ENCODE measurements at regions not wholly inside any gene's neighbourhood (a gene's known extent, or its start where the extent isn't known, plus 50 kb on each side); places are given as distances from the start of the nearest gene placed in this dataset.
"Not testable (repeated sequence)": the region's sequence is repeated elsewhere in the genome, so short reads cannot be mapped to it uniquely, and the experiment has no call there.

DNA sequence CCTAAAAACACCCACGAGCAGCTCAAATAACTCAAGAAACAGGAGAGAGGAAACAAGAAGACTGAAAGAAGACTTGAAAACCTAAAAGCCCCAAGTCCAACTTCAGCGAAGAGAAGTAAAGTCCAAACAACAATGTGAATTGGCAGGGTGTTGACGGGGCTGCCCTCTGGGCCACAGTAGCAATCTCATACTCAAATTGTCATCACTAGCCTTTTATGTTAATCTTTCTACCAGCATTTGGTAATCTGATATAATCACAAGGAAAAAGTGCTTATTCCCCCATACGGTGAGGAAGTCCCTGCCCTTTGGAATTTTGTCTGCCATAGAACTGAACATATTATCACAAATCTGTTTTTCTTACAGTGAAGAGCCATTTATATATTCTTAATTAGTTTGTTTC is 51.5 kb upstream of the IFNE start:
- intact Hi-C loops (cut with micrococcal nuclease) = no loop called here

DNA sequence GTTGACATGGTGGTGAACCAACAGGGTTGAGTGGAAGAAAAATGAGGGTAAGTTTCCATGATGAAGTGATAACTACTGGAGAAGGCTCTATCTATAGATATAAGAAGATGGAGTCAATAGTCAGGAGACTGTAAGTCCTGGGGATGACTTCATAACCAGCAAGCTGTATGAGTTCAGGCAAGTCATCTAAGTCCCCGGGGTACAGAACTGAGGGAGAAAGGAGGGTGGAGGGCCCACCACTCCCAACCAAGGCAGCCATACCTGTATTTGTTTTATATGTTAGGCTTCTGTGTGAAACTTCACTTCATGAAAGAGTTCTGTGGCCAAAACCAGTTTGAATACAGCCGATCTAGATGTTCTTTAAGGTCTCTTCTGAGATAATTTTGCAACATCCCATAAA is 53.3 kb upstream of the IFNE start:
- intact Hi-C loops (cut with micrococcal nuclease) = no loop called here

DNA sequence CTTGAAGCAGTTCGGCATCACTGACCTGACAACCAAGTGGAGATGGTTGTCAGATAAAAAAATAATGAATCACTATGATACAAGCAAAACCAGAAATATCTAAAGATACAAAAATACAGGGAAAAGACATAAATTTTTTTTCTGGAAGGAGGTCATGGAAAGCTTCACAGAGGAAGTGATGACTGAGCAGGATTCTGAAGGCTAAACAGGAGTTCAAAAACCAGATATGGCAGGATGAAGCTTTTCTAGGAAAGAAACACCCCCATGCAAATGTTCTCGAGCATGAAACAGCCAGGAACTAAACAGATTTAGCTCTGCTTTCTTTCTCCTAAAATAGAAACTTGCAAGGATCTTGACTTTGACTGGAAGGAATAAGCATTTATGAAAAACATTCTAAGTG is 60.7 kb upstream of the IFNE start:
- intact Hi-C loops (cut with micrococcal nuclease) = no loop called here

DNA sequence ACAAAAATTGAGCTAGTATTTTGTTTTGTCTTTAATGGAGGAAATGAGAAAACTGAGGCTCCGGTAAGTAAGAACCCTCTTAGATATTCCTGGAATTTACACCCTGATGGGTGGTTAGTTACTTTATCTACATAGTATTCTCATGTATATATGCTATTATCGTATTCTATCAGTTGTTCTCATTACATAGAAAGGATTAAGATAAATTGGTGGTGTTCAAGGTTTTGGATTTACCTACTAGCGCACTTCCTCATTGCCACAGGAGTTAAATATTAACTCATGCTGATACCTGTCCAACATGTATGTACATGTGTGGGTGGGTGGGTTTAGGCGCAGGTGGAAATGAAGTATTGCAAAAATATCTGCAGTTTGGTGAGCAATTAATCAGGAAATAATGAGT is 61.1 kb upstream of the IFNE start:
- intact Hi-C loops (cut with micrococcal nuclease) = no loop called here

DNA sequence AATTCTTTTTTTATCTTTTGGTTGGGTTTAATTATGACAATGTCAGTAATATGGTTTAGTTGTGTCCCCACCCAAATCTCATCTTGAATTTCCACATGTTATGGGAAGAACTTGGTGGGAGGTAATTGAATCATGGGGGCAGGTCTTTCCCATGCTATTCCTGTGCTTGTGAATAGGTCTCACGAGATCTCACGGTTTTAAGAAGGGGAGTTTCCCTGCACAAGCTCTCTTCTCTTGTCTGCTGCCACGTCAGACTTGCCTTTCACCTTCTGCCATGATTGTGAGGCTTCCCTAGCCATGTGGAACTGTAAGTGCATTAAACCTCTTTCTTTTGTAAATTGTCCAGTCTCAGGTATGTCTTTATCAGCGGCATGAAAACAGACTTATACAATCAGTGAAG is 61.7 kb upstream of the IFNE start:
- intact Hi-C loops (cut with micrococcal nuclease) = not testable (repeated sequence)

DNA sequence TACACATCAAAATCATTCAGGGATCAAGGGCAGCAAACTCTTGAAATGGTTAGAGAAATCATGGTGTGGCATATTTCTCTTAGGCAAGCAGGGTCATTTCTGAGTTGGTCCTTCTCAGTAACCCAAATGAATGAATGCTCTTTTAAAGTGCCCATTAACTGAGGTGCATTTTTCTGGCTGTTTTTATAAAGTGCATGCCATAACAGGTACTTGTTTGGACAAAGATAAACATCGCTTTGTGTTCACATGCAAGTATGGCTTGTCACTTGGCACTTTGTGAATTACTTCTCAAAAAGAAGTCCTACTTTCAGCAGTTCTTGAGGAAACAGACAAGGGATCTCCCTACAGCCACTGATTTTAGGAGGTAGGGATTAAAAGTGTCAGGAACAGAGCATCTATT is 64.8 kb upstream of the IFNE start:
- intact Hi-C loops (cut with micrococcal nuclease) = no loop called here

DNA sequence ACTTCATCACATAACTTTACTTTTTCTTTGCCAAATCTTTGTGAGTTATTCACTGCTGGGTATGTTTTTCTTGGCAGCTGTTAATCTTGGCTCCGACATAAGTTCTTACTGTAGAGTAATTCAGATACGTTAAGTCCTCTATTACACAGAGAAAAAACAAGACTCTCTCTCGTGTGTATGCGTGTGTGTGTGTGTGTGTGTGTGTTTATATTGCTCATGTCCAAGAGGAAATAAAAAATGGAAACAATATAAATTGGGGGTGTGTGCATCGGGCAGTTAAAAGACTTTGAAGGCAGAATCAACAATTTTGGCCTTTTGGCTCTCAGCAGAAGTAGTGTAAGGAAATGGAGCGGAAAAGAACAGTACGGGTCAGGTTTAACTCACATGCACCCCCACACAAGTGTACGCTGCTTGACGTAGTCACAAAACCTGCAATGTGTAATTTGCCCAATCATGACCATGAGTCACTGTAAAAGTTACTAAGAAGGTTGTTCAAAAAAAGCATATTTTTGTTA is 67.2 kb upstream of the IFNE start:
- intact Hi-C loops (cut with micrococcal nuclease) = no loop called here

DNA sequence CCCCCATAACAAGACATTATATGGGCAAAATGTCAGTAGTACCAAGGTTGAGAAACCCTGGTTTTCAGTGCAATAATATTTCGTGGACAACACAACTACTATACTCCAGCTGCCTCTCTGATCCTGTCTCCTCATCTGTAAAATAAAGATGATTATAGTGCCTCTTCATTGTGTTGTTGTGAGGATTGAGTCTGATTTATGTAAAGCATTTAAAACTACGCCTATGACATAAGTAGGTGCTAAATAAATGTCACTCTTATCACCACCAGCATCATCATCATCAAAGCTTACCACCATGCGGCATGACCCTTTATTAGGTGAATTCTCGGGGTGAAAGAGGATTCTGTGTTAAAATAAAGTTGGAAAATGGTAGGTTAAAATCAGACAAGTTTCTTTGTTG is 67.8 kb upstream of the IFNE start:
- intact Hi-C loops (cut with micrococcal nuclease) = no loop called here

DNA sequence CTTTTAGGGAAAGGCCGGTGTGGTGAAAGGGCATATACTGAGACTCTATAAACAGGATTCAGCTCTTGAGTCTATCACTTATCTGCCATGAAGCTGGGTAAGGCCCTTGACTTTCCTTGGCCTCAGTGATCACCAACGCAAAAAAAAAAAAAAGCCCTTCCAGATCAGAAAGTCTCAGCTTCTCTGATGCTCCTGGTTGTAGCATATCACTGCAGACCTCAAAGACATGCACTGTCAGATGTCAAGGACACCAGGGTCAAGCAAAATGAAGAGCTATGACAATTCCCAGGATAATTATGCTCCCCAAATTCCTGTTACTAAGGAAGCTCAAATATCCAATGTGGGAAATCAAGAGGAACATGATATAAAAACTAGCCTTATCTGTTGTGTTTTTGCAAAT is 68.3 kb upstream of the IFNE start:
- intact Hi-C loops (cut with micrococcal nuclease) = no loop called here

DNA sequence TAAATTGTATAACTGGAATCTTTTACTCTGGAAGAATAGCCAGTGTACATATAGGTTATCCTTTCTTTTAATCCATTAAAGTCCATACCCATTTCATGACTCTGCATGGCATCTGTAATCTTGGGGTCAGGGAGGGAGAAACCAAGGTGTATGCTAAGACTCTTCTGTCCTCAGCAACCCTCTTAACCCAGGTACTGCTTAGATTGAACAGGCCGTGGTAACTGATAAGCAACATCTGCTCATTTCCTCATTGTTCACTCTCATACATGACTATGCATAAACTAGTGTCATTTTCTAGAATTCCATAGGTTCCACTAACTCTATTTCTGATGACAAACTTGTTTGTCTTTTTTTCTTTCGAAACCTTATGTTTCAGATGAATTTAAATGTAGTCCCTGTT is 69.3 kb upstream of the IFNE start:
- intact Hi-C loops (cut with micrococcal nuclease) = no loop called here

DNA sequence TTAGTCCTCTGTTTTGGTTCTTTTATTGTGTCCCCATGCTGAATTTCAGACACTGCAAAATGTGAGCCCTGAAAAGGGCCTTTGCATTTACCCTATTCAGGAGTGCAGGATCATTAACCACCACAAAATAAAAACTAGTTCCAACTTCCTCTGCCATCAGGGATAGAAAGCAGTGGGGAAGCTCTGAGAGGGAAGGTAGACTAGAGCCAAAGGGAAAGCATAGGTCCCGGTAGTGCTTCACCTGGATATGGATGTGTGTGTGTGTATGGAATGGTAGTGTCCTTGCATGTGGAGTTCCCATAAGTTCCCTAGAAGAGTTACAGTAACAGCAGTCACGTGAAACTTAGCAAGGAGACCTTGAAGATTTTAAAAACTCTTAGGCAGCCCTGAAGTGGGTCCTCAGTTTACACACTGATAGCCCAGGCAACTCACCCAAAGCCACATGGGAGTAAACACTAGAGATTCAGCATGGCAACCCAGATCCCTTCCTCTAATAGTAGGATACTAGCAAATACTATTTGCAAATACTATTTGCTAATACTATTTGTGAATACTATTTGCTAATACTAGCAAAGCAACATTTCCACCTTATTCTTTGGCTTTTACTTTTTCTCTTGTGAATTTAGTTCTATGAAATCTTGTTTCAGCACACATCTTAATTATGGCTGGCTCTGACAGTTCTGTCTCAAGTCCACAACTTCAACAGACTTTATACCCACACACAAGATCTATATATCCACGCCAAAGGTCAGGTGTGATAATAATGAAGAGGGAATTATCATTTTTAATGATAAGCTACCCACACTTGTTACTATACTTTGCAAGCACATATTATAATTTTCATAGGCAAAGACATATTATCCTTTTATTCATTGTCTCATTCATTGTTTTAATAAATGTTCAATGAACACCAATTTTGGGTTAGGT is 70.4 kb upstream of the IFNE start:
- intact Hi-C loops (cut with micrococcal nuclease) = no loop called here

DNA sequence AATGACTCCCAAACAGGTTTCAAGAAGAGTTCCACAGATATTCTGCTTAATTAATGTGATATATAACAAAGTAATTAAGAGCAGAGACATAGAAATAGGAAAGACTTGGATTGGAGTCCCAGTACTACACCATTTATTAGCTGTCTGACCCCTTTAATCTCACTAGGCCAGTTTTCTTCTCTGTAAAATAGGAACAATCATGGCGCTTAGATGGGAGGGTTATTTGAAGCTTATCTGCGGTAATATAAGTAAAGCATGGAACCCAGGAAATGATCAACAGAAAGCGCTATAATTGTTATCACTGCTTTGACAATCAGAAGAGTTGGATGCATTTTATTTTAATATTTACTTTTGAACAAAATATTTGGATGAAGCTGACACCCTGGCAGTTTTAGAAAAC is 71.3 kb upstream of the IFNE start:
- intact Hi-C loops (cut with micrococcal nuclease) = no loop called here

DNA sequence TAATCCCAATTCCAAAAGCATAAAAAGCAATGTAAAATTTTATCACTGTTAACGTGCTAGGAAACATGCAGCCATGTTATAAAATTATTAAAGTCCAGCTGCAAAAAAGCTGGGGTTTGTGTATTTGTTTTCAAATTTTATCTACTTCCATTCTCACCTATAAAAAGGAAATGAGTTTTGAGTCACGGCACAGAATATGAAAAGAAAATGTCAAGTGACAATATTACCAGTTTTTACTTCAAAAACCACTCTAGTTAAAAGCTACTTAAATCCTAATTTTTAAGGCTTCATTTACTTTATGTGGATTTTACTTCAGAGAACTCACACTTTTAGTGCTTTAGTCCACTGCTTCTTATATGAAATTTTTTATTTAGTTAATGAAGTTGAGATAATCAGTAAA is 72.7 kb upstream of the IFNE start:
- intact Hi-C loops (cut with micrococcal nuclease) = loop anchor here (5.0 kb wide), 2 partner anchors 157 to 442 kb away; no protein-coding TSS in a partner anchor

DNA sequence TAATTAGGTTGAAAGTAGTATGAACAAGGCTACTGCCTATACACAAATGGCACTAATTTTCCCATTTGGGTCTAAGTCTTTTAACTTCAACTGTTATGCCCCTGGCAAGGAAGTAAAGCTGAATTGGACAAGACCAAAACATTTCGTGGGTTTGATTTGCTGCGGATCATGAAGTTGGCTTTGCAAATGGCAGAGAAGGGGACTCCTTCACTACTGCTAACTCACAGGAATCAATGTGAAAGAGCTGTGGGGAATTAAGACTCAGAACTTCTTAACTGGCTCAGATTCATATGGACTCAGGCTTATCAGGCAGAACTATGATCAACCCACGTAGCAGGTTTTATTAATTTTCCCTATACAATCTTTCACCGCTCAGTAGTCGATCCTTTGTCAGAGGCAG is 73.8 kb upstream of the IFNE start:
- intact Hi-C loops (cut with micrococcal nuclease) = loop anchor here (5.0 kb wide), 2 partner anchors 156 to 441 kb away; no protein-coding TSS in a partner anchor

DNA sequence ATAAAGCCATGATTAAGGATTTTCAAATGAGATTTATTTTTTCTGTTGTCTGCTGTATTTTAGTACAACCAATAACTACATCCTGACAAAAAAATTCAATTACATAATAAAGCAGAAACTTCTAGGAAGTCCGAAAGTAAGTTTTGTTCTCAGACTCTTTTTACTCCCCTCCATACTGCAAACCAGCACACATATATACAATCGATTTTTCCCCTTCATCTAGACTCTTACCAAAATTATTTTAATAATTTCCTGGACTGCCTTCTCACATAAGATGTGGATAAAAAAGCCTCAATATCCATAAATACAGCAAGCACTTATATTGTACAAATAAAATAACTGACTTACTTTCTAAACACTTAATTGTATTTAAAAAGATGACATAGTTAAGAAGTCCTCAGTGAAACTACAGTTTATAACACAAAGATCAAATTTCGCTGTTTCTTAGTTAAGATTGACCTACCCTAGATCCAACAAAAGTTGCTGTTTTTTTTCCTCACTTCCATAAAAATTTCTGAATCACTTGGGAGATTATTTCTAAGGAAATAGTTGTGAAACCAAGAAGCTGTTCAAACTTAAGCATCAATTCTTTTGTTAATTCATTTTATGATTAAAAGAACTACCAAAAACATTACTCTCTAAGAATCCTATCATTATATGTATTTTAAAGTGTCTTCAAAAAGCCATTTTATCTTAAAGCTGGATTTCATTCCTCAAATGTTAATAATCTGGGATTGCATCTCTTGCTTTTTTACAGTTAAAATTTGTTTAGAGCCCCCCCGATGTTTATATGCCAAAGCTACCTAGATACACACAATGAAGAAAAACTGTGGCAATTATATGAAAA is 74.7 kb upstream of the IFNE start:
- intact Hi-C loops (cut with micrococcal nuclease) = loop anchor here (5.0 kb wide), 2 partner anchors 155 to 440 kb away; no protein-coding TSS in a partner anchor

DNA sequence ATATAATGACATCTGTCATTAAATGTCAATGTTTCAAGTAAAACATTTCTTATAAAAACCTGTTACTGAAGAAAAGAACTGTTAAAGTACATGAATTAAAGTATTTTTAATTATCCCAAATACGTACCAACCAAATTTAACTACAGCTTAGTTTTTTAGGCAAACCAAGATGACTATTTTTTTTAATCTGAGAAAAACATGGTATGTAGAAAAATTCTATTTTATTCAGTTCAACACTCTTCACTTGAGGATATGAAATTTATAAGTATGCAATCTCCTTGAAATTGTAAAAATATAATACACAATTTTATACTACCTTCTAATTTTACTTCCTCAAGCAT is 75.3 kb upstream of the IFNE start:
- intact Hi-C loops (cut with micrococcal nuclease) = loop anchor here (5.0 kb wide), 2 partner anchors 155 to 440 kb away; no protein-coding TSS in a partner anchor

DNA sequence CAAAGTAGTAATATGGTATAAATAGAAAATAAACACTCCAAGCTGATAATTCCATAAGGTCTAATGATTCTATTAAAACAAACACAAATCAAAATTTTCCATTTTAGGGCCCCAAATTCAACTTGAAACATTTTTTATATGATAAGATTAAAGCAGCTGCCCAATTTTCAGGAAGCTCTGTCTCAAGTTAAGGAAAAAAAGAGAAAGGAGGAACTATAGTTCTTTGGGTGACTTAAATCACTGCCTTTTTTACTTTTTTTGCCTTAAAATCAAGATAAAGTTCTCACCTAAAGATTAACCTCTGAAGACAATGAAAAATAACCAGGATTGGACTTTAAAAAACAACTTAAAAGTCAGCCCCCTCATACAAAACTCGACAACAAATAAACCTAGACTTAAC is 76.0 kb upstream of the IFNE start:
- intact Hi-C loops (cut with micrococcal nuclease) = loop anchor here (2.0 to 5.0 kb wide), 3 partner anchors 91 to 439 kb away; no protein-coding TSS in a partner anchor

DNA sequence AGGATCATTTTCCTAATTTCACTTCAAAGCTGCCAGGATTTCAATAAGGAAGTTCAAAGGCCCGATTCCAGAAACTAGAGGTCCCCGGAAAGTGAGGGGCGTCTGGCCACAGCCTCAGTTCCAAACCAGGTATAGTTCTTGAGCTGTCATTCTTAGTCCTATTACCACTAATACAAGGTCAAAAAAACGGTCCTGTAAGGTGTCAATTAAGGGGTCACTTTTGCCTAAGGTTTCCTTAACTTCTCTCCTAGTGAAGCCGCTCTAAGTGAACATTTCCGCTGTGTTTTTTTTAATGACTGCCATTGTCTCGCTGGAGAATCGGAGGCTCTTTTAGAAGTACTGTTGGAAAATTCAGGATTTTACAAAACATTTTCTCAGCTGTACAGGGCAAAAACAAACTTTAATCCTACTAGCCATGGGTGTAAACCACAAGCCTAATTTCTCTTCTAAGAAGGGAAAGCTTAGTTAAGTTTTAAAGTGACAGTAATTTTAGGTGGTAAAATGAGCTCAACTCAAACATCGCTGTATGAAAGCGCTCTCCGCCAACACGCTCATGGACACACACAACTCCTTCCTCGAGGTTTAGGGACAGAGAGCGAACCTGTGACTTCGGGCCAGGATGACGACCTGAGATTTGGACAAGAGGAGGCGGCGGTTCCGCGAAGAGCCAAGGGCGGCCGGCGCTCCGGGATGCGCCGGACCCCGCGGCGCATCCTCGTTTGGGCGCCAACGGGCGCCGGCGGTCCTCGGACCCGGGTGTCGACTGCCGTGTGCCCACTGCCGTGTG is 76.7 kb upstream of the IFNE start:
- intact Hi-C loops (cut with micrococcal nuclease) = loop anchor here (1.0 to 5.0 kb wide), 4 partner anchors 19 to 438 kb away; no protein-coding TSS in a partner anchor

DNA sequence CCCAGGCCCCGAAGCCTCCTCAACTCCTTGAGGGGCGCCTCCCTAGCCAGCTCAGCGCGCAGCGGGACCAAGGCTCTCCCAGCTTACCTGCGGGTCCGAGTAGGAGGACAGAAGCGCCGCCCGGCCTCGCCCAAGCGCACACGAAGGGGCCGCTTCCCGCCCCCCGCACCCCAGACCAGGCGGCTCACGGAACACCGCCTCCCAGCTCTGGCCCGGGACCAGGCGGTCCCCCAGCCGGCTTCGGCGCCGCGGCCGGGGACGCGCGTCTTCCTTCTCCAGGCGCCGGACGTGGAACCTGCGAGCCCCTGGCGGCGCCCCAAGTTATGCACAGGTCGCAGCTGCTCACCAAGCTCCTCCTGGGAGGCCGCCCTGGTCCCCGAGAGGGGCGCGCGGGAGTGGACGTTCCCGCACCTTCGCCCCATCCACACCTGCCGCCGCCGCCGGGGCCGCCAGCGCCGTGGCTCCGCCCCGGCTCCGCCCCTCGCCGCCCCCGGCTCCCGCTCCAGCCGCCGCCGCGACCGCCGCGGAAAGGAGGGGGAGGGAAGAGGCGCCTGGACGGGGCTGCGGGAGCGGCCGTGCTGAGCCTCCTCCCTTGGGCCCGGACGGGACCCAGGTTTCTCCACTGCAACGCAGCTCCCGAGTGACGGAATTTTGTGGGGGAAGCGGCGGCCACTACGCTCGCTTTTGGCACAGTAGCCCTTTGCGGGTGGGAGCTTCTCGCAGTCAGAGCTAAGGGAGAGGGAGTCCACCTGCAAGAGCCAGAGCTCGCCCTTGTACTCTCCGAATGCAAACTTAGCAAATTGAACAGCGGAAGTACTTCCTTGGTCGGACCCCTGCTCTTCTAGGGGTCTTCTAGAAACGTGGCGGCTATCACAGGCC is 77.5 kb upstream of the IFNE start:
- intact Hi-C loops (cut with micrococcal nuclease) = loop anchor here (1.0 to 5.0 kb wide), 4 partner anchors 19 to 438 kb away; no protein-coding TSS in a partner anchor

DNA sequence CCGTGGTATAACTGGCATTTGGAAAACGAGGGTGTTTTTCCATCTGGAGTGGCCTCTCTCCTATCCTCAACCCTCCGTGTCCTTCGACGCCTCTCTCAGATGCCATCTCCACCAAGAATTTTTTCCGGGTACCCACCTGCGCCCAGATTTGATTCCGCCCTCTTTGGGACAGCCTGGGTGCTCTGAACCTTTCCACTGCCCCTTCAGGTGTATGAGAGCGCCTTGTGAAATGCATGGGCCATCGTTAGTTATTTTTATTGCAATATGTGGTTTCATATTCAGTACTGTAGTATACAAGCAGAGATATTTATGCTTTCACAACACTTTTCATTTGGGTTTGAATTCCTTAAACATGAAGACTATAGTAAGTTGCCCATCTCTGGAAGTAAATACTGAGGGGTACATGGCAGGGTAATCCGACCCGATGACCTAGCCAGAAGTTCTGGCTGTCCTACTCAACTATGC is 78.2 kb upstream of the IFNE start:
- intact Hi-C loops (cut with micrococcal nuclease) = no loop called here
